H1 (cell line): ENCODE measurements at regions not wholly inside any gene's neighbourhood (a gene's known extent, or its start where the extent isn't known, plus 50 kb on each side); places are given as distances from the start of the nearest gene placed in this dataset.

Experiments
- CTCF ChIA-PET: fragments of 300-600 bp; sonication (Branson Sonifier 250); formaldehyde crosslinking; loops from one replicate; lab custom pipeline; 2021; ENCODE audit not compliant: partially characterized antibody; lab: Charles Lee
- POLR2A ChIA-PET: fragments of 300-600 bp; sonication (Branson Sonifier 250); formaldehyde crosslinking; loops from one replicate; lab custom pipeline; 2021; ENCODE audit warnings: inconsistent platforms; ENCODE audit not compliant: partially characterized antibody; lab: Charles Lee
- DNase-seq, 2 experiments: peaks; one replicate each; pipeline versions ENCODE4 v3.0.0 to v3.0.0-alpha.2; 2010 to 2022; ENCODE audit warnings: low spot score in 2 of 2, low read depth in 1 of 2, mixed read lengths in 1 of 2
- FAIRE-seq: peaks from 2 replicates; lab custom pipeline; 2011; peaks lifted over from hg19 to GRCh38; lab: Jason Lieb, UNC
- H2AFZ ChIP-seq: 2 replicates; pipeline ENCODE4 v1.8.1; 2012; ENCODE audit warnings: low read length, inconsistent platforms
- H2AK5ac ChIP-seq: 2 replicates; pipeline ENCODE4 v1.6.1; 2013; ENCODE audit warnings: low read depth, low read length
- H2BK120ac ChIP-seq: replicated peaks from 2 replicates; pipeline ENCODE3; 2013; ENCODE audit warnings: low read depth, low read length, inconsistent platforms
- H2BK12ac ChIP-seq: 2 replicates; pipeline ENCODE4 v1.6.1; 2013; ENCODE audit warnings: low read depth, low read length
- H2BK15ac ChIP-seq: 2 replicates; pipeline ENCODE4 v1.6.1; 2013; ENCODE audit warnings: low read length
- H2BK20ac ChIP-seq: 2 replicates; pipeline ENCODE4 v1.6.1; 2013; ENCODE audit warnings: low read length
- H2BK5ac ChIP-seq: 2 replicates; pipeline ENCODE4 v1.6.1; 2013; ENCODE audit warnings: low read depth, low read length
- H3K14ac ChIP-seq: 2 replicates; pipeline ENCODE4 v1.6.1; 2013; ENCODE audit warnings: inconsistent platforms; ENCODE audit not compliant: insufficient read length
- H3K18ac ChIP-seq: 2 replicates; pipeline ENCODE4 v1.6.1; 2013; ENCODE audit warnings: low read length; ENCODE audit errors: extremely low read depth
- H3K23ac ChIP-seq: 2 replicates; pipeline ENCODE4 v1.6.1; 2013; ENCODE audit warnings: inconsistent platforms; ENCODE audit not compliant: insufficient read length
- H3K23me2 ChIP-seq: 2 replicates; pipeline ENCODE4 v1.6.1; 2013; ENCODE audit warnings: low read depth, low read length
- H3K27ac ChIP-seq: 2 replicates; pipeline ENCODE4 v1.6.1; 2011; ENCODE audit warnings: low read depth, low read length, inconsistent platforms
- H3K27me3 ChIP-seq, 4 experiments: replicated peaks in 1 of 4; 1 replicate in 1 of 4; 2 replicates in 3 of 4; pipeline versions ENCODE4 v1.6.1 to v1.8.1; 2011 to 2013; ENCODE audit warnings: low read length in 3 of 4, mild to moderate bottlenecking in 3 of 4, inconsistent platforms in 2 of 4, mixed read lengths in 2 of 4, moderate library complexity in 1 of 4; ENCODE audit not compliant: control insufficient read depth in 3 of 4, insufficient read depth in 3 of 4; ENCODE audit errors: extremely low read depth in 1 of 4
- H3K36me3 ChIP-seq, 4 experiments: 2 replicates each; pipeline versions ENCODE4 v1.6.1 to v1.8.1; 2011 to 2013; ENCODE audit warnings: mild to moderate bottlenecking in 4 of 4, low read length in 3 of 4, moderate library complexity in 2 of 4, control low read depth in 1 of 4, inconsistent platforms in 1 of 4; ENCODE audit not compliant: insufficient read depth in 4 of 4, control insufficient read depth in 2 of 4
- H3K4ac ChIP-seq: replicated peaks from 2 replicates; pipeline ENCODE3; 2013; ENCODE audit warnings: low read length, low read depth, mixed read lengths, inconsistent platforms; ENCODE audit not compliant: insufficient read length
- H3K4me1 ChIP-seq, 4 experiments: replicated peaks in 1 of 4; 1 replicate in 1 of 4; 2 replicates in 3 of 4; pipeline versions ENCODE4 v1.6.1 to v1.8.1; 2011 to 2013; ENCODE audit warnings: low read length in 3 of 4, inconsistent platforms in 2 of 4, mixed read lengths in 1 of 4; ENCODE audit not compliant: insufficient read depth in 4 of 4, control insufficient read depth in 3 of 4
- H3K4me2 ChIP-seq, 2 experiments: 2 replicates each; pipeline versions ENCODE4 v1.6.1 to v1.8.1; 2011 to 2013; ENCODE audit warnings: low read depth in 2 of 2, low read length in 2 of 2, control low read depth in 1 of 2, inconsistent platforms in 1 of 2, mild to moderate bottlenecking in 1 of 2; ENCODE audit not compliant: insufficient read depth in 1 of 2
- H3K4me3 ChIP-seq, 4 experiments: fragments of 200-600, 300-600 bp in 1 of 4; sonication (generic), shearing (Covaris generic), sonication (Bioruptor Twin) in 1 of 4; 2 replicates each; pipeline versions ENCODE4 v1.5.1 to v1.8.1; 2011 to 2016; ENCODE audit warnings: low read length in 4 of 4, low read depth in 3 of 4, control low read depth in 2 of 4, inconsistent platforms in 2 of 4, mild to moderate bottlenecking in 2 of 4, mixed read lengths in 1 of 4, moderate library complexity in 1 of 4; ENCODE audit not compliant: insufficient read depth in 2 of 4; ENCODE audit errors: extremely low read depth in 1 of 4
- H3K56ac ChIP-seq: replicated peaks from 2 replicates; pipeline ENCODE3; 2013; ENCODE audit warnings: low read depth, mild to moderate bottlenecking, mixed read lengths, low read length, inconsistent platforms; ENCODE audit not compliant: insufficient read length
- H3K79me1 ChIP-seq: 2 replicates; pipeline ENCODE4 v1.6.1; 2013; ENCODE audit warnings: low read depth, low read length, control low read depth
- H3K79me2 ChIP-seq, 2 experiments: 2 replicates each; pipeline versions ENCODE4 v1.6.1 to v1.8.1; 2012 to 2013; ENCODE audit warnings: low read length in 2 of 2, mild to moderate bottlenecking in 2 of 2, inconsistent platforms in 1 of 2; ENCODE audit not compliant: insufficient read depth in 2 of 2, control insufficient read depth in 1 of 2
- H3K9ac ChIP-seq, 4 experiments: replicated peaks in 1 of 4; 1 replicate in 1 of 4; 2 replicates in 3 of 4; pipeline versions ENCODE4 v1.6.1 to v1.8.1; 2011 to 2013; ENCODE audit warnings: low read depth in 3 of 4, low read length in 3 of 4, control low read depth in 2 of 4, mild to moderate bottlenecking in 2 of 4, moderate library complexity in 2 of 4, inconsistent platforms in 1 of 4; ENCODE audit errors: extremely low read depth in 1 of 4
- H3K9me3 ChIP-seq, 2 experiments: 2 replicates each; pipeline versions ENCODE4 v1.6.1 to v1.8.1; 2012 to 2013; ENCODE audit warnings: mild to moderate bottlenecking in 2 of 2, moderate library complexity in 2 of 2, control low read depth in 1 of 2, inconsistent platforms in 1 of 2, low read depth in 1 of 2, low read length in 1 of 2, mixed read lengths in 1 of 2; ENCODE audit not compliant: insufficient read depth in 2 of 2
- H4K20me1 ChIP-seq, 2 experiments: replicated peaks in 1 of 2; 2 replicates each; pipeline versions ENCODE3 to v1.8.1; 2011 to 2013; ENCODE audit warnings: inconsistent platforms in 2 of 2, low read length in 2 of 2, mild to moderate bottlenecking in 1 of 2; ENCODE audit not compliant: insufficient read depth in 2 of 2, control insufficient read depth in 1 of 2
- H4K5ac ChIP-seq: 2 replicates; pipeline ENCODE4 v1.6.1; 2013; ENCODE audit warnings: low read length, low read depth, mixed read lengths, inconsistent platforms; ENCODE audit not compliant: insufficient read length
- H4K8ac ChIP-seq: 2 replicates; pipeline ENCODE4 v1.8.0; 2013; ENCODE audit warnings: mild to moderate bottlenecking, moderate library complexity, low read length, inconsistent platforms; ENCODE audit not compliant: insufficient read depth; ENCODE audit errors: extremely low read depth
- H4K91ac ChIP-seq: replicated peaks from 2 replicates; pipeline ENCODE3; 2013; ENCODE audit warnings: low read length, mixed read lengths, inconsistent platforms; ENCODE audit not compliant: insufficient read length
- MAFK ChIP-seq: IDR thresholded peaks from 2 replicates; pipeline ENCODE4 v1.6.1; 2012; ENCODE audit warnings: low read depth, mild to moderate bottlenecking, improper control_type of control experiment, low read length
- RAD21 ChIP-seq, 2 experiments: IDR thresholded peaks in 1 of 2; conservative IDR thresholded peaks in 1 of 2; 2 replicates each; pipeline ENCODE4 v1.6.1; 2011; ENCODE audit warnings: low read depth in 2 of 2, low read length in 2 of 2, improper control_type of control experiment in 1 of 2, inconsistent platforms in 1 of 2, mild to moderate bottlenecking in 1 of 2, moderate library complexity in 1 of 2
- WGBS, 2 experiments: shearing (Covaris generic) in 1 of 2; methylation state at CpG; one replicate each; pipeline versions ENCODE4 v1.1.6 to v1.1.7; 2013 to 2015; ENCODE audit warnings: low lambda C conversion rate in 2 of 2, mixed read lengths in 2 of 2, inconsistent platforms in 1 of 2, low coverage in 1 of 2, missing lambda C conversion rate in 1 of 2; ENCODE audit not compliant: insufficient replicate concordance in 2 of 2, insufficient coverage in 1 of 2, insufficient read length in 1 of 2; ENCODE audit errors: extremely low coverage in 1 of 2, missing lambda C conversion rate in 1 of 2; 5-methylcytosine and 5-hydroxymethylcytosine counted together

DNA sequence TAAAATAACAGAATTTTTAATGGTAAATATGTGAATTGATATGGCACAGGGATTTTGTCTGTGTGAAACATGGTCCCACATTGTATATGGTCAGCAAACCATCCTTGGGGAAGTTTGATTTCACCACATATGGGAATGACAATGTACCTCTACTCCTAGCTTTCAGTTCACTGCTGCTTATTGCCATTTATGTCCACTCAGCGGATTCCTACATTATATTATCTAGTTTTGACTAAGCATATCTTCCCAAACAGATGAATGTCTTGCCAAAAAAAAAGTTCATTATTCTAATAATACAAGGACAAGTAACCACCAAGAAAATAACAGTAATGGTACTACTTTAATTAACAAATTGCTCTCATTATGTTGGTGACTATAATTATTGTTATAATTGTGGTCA, 1521.6 kb downstream of the MAT2B start:
- no peak overlapping the region for H3K14ac ChIP-seq
- POLR2A ChIA-PET = no interaction called here

More for the DNA sequence above, 1521.6 kb downstream of the MAT2B start:
- Histone ChIP-seq H3K4ac (no peak overlapping the region), H3K27ac (no peak overlapping the region), H3K27me3 (no peaks in the 10 kb centered on the region)
- peak; percentile 51; the same call in 1 of the 2 replicates for TF ChIP-seq MAFK
- TF ChIP-seq RAD21 (IDR thresholded peaks at IDR 0.05 in 1 of 2, conservative IDR thresholded peaks at IDR 0.05 in 1 of 2; ENCODE audit: low read depth in 2 of 2, low read length in 2 of 2) = no peak
- TF ChIP-seq, all 59 proteins: peak for 1
- Histone ChIP-seq H2AK5ac (no peak overlapping the region), H4K91ac (no peak overlapping the region), H2AFZ (no peak overlapping the region), H3K4me3 (no peak overlapping the region), H3K4me1 (no peaks in the 10 kb centered on the region), H3K79me1 (no peaks in the 10 kb centered on the region), H2BK20ac (no peak overlapping the region), H3K79me2 (no peaks in the 10 kb centered on the region), H4K5ac (no peak overlapping the region), H3K56ac (no peak overlapping the region), H2BK120ac (no peak overlapping the region), H2BK15ac (no peak overlapping the region), H3K4me2 (no peak overlapping the region), H3K23ac (no peak overlapping the region), H3K36me3 (no peaks in the 10 kb centered on the region), H3K9ac (no peak overlapping the region), H3K18ac (no peak overlapping the region), H4K8ac (no peak overlapping the region), H2BK12ac (no peak overlapping the region), H3K9me3 (no peaks in the 10 kb centered on the region; a peak in 1 of 4 replicates), H2BK5ac (no peak overlapping the region), H3K23me2 (no peaks in the 10 kb centered on the region), H4K20me1 (no peaks in the 10 kb centered on the region)
- CTCF ChIA-PET = no interaction called here
- no peak for FAIRE-seq
- 100% methylated on average over 1 of the region's 1 CpG; no CpG with 5 or more reads in 1 of the 2 experiments for WGBS, 2 experiments
- no peak for DNase-seq
